Left renal pelvis (tissue), 4 donors: ENCODE measurements at regions not wholly inside any gene's neighbourhood (a gene's known extent, or its start where the extent isn't known, plus 50 kb on each side); places are given as distances from the start of the nearest gene placed in this dataset.
"Not testable (repeated sequence)": the region's sequence is repeated elsewhere in the genome, so short reads cannot be mapped to it uniquely, and the experiment has no call there.

ENCODE experiments used
- DNase-seq, 4 donors: peaks; one replicate each; pipeline ENCODE4 v3.0.0-alpha.2; 2013; ENCODE audit warnings: low read depth in 4 of 4, low spot score in 3 of 4

- DNase-seq: no peak
These were observed 91.1 kb upstream of the CARD11 start for GRCh38 chr7:3134745-3135144.

GRCh38 chr7:3135626-3136025 lies 92.0 kb upstream of the CARD11 start:
- DNase-seq: no peak

DNA sequence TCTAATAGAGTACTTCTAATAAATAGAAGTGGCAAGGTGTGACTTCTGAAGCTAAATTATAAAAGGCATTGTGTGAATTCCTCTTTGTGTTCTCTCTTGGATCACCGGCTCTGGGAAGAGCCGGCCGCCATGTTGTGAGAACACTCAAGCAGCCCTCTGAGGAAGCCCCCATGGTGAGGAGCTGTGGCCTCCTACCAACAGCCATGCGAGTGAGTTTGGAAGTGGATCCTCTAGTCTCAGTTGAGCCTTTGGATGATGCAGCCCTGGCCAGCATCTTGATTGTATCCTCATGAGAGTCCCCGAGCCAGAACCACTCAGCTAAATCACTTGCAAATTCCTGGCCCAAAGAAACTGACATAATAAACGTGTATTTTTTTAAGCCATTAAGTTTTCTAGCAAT lies 94.5 kb upstream of the CARD11 start:
- no peak for DNase-seq

- DNase-seq: no peak
These were observed 95.3 kb upstream of the CARD11 start for GRCh38 chr7:3138997-3139396.

DNA sequence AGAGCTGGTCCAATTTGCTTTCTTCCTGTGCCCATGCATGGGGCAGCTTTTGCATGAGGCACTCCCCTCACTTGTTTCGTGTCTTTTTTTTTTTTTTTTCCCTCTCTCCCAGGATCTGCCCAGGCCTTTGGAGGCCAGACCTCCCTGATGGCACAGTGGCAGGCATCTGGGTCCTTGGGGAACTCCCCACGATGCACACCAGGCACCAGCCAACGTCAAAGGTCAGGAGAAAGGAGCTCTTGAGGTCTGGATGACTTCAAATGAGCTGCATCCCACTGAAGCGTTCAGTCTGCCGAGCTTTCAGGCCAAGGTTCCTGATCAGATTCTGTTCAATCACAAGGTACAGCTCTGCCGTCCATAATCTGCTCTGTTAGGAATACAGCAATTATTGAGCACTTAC lies 97.2 kb upstream of the CARD11 start:
- DNase-seq: no peak

GRCh38 chr7:3141326-3141725 lies 97.7 kb upstream of the CARD11 start:
- DNase-seq: no peak

DNA sequence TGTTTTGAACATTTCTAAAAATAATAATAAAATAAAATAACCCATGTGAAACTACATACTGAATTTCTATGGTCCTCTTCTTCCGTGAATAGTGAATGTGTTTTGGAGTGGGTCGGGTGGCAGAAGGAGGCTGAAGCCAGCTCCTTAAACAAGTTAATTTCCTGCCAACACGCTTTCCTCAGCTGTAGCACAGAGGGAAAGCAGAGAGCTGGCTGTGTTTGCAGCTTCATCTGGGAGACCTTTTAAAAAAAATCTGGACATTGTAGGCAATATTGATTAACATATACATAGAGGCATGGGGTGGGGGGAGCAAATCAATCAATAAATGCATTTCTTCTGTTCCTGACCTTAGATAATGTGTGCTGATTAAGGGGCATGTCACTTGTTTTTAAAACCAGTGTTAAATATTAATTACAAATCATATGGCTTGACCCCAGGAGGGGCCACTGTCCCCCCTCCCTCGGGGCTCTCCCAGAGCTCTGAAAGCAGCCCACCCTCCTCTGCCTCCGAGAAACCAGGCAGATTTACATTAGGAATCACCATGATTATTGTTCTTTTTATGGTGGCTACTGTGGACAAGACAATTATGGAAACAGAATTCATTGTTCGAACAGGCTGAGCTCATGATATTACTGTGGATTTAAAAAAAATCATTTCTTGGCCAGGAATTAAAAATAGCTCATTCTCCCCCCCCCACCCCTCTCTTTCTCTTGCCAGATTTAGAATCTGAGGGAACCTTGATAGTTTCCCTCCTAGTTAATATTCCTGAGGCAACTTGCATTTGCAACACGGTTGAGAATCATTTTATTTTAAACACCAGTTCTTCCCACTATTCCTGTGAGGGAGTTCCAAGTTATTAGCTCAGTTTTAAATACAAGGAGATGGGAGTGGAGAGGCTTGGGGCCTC lies 100.5 kb upstream of the CARD11 start:
- no peak for DNase-seq

DNA sequence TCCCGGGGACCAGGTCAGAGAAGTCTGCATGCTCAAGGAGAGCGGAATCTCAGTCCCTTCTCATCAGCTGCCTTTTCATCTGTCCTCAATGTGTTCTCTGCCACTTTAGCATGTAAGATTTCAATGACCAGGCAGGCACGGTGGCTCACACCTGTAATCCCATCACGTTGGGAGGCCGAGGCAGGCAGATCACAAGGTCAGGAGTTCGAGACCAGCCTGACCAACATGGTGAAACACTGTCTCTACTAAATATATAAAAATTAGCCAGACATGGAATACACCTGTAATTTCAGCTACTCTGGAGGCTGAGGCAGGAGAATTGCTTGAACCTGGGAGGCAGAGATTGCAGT lies 101.1 kb upstream of the CARD11 start:
- not testable (repeated sequence) for DNase-seq

DNA sequence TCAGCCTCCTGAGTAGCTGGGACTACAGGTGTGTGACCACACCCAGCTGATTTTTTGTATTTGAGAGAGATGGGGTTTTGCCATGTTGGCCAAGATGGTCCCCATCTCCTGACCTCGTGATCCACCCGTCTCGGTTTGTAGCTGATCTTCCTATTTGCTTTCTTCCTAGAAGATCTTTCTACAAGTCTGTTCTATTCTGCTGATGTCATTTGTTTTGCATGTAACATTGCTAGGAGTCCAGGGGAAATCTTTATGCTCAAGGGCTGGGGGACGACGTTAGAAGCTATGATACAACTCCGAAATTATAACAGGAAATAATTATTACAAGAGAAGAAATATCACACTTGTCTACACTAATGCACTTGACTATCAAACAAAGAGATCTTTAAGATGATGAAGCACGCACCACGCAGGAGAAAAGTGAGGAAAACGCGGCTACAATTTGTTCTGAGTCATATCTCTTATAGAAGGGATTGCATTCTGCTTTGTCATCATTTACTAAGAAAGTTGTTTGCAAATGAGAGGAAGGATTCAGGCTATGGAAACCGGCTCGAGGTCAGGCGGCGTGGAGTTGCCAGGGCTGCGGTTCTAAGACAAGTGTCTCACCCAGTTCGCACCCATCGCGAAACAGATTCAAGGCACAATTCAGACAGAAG lies 103.0 kb upstream of the CARD11 start:
- DNase-seq: no peak

- not testable (repeated sequence) for DNase-seq
These were observed 104.8 kb upstream of the CARD11 start for GRCh38 chr7:3148471-3148870.

GRCh38 chr7:3149231-3149995 lies 105.7 kb upstream of the CARD11 start:
- no peak for DNase-seq

DNA sequence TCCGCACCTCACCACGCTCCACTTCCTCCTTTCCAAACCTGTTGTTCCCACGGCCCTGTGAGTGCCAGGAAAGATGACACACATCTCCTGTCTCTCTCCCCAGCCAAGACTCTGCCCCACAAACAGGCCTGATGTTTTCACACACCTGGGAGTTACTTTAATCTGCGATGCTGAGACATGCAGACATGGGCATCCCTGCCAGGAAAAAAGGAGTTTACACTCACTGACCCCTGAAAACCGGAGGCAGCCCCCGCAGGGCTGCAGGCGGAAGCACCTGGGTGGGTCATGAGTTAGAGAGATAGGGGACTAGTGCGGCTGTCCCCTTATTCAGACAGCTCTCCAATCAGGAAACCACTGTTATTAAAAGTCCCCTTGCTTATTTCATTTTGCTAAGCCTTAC lies 106.4 kb upstream of the CARD11 start:
- DNase-seq: no peak

DNA sequence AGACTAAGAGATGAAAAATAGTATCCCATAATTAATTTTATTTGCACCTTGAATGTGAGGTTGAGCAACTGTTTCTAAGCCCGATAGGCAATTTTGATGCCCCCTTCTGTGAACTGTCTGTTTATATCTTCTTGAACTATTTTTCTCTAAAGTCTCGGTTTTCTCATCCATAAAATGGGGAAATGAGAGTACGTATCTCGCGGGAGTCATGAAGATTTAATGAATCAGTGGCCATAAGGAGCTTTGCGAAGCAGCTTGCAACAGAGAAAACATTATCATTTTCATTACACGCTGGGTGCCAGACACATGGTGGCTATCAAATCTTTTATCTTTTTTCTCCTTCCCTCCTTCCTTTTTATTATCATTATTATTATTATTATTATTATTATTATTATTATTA lies 108.1 kb upstream of the CARD11 start:
- DNase-seq: no peak

DNA sequence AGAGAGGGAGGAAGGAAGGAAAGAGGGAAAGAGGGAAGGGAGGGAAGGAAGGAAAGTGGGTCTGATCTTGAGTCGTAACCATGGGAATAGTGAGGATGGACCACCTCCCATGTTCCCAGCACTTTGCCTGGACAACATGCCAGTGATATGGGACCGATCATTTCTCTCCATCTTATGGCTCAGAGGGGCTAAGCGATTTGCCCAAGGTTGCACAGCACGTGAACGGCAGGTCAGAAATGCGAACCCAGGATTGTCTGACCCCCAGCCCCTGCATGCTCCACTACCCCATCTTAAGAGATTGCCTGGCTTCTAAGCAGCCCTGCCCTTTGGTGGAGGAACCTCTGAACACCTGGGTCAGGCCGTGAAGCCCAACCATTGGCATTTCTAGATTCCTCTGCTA lies 109.0 kb upstream of the CARD11 start:
- DNase-seq: no peak

- no peak for DNase-seq
These were observed 109.5 kb upstream of the CARD11 start for GRCh38 chr7:3153118-3153517.

- DNase-seq: no peak
These were observed 110.7 kb upstream of the CARD11 start for GRCh38 chr7:3154317-3154716.

DNA sequence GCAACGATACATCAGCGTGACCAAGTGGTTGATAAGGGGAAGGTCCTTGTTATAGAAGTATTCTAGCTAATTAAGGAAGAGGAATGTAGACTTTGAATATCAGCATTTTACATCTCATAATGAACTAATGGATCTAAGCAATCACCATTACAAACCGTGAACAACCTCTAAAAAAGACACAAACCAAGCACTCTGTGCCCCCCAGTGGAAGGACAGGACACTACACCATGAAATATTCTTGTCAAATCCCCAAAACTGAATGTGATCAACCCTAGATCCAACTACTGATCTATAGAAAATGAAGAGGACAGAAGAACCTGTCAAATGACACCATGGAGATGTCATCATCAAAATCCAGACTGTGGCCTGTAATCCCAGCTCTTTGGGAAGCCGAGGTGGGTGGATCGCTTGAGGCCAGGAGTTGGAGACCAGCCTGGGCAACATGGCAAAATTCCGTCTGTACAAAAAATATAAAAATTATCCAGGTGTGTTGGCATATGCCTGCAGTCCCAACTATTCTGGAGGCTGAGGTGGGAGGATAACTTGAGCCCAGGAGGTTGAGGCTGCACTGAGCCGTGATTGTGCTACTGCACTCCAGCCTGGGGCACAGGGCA lies 111.3 kb upstream of the CARD11 start:
- no peak for DNase-seq

DNA sequence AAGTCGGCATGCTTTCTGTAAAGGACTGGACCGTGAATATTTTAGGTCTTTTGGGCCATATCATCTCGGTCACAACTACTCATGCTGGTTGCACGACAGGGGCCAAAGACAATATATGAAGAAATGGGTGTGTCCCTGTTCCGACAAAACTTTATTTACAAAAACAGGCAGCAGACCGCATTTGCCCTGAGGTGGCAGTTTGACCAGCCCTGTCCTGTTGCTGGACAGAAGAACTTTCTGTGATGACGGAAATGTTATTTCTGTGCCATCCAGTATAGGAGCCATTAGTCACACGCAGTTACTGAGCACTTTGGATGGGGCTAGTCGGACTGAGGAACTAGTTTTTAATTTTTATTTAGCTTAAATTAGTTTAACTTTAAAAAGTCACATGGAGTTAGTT lies 112.8 kb upstream of the CARD11 start:
- no peak for DNase-seq

- DNase-seq: no peak
These were observed 114.1 kb upstream of the CARD11 start for GRCh38 chr7:3157566-3158287.

DNA sequence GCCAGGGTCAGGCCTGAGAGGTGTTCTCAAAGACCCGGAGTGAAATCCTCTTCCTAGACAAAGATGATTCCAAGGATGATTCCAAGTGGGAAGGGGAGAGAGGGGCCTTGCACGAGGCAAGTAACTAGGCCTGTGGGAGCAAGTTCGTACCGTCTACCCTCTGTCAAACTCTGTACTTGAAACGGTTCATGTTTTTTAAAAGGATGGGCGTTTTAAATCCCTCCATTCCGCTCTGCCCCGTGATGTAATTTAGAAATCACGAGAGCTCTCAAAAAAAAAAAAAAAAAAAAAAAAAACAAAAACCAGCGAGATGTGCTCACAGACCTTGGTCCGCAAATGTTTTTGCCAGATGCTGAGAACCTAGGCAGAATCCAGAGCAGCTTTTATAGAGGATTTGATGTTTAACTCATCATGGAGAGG lies 114.7 kb upstream of the CARD11 start:
- DNase-seq: no peak
